HG02885 (cell line): ENCODE measurements at regions not wholly inside any gene's neighbourhood (a gene's known extent, or its start where the extent isn't known, plus 50 kb on each side); places are given as distances from the start of the nearest gene placed in this dataset.

ENCODE experiments used
- ATAC-seq: cut with Tn5 transposase; IDR thresholded peaks from one replicate; pipeline ENCODE4 v1.9.1; 2021; ENCODE audit warnings: mild to moderate bottlenecking; ENCODE audit not compliant: unreplicated experiment, poor library complexity

GRCh38 chr2:111219285-111219684, 98.6 kb downstream of the BCL2L11 start:
- peak; percentile 93 for ATAC-seq

GRCh38 chr2:111219734-111220505, 99.2 kb downstream of the BCL2L11 start:
- ATAC-seq: no peak

GRCh38 chr2:111220962-111221361, 100.2 kb downstream of the BCL2L11 start:
- ATAC-seq: no peak

GRCh38 chr2:111221701-111222100, 101.0 kb downstream of the BCL2L11 start:
- ATAC-seq: no peak

- ATAC-seq: no peak
Measured at GRCh38 chr2:111222204-111222866, 101.6 kb downstream of the BCL2L11 start.

- no peak for ATAC-seq
Measured at GRCh38 chr2:111225856-111226255, 105.1 kb downstream of the BCL2L11 start.

DNA sequence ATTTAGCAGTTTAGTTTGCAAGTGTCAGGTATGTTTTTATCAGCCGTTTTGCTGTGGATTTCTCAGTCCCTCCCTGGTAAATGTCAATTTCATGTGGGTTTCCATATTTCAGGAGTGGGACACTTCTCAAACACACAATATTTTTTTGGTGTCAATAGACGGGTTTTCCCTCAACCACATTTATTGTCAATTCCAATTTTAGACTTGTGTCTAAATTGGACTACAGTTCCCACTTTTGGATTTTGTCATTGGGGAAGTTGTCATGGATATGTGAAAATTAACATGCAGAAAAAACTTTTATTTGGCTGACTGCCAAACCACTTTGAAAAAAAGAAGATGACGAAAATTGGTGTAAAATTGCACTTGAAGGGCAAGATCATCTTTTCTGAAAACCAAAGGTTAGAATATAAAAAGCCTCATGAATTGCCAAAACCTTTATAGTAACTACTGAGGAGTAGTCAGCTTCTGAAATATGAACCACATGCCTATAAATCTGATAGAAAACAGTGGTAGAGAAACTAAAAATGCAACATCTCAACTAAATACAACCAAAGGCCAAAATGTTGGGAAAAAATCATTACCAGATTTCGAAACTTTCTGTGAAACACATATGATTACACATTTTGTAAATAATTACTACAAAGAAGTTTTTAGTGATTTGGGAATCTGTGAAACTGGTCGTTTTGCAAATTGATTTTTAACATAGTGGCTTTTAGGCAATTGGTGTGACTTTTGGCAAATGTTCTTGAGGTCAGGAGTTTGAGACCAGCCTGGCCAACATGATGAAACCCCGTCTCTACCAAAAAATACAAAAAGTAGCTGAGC, 106.4 kb downstream of the BCL2L11 start:
- no peak for ATAC-seq

DNA sequence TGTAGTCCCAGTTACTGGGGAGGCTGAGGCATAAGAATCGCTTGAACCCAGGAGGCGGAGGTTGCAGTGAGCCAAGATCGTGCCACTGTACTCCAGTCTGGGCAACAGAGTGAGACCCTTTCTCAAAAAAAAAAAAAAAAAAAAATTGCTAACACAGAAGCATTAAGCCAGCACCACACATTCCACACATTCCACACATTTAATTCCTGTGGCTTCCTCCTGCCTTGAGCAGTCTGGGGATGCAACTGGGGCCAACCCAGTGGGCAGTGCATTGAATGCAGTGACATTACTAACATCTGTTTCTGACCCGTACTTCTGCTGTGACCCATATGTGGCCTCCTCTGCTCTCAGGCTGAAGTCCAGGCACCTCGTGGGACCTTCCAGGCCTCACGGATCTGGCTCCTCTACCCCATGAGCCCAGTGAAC, 107.0 kb downstream of the BCL2L11 start:
- ATAC-seq: no peak

GRCh38 chr2:111231532-111232252, 111.0 kb downstream of the BCL2L11 start:
- no peak for ATAC-seq

GRCh38 chr2:111235192-111236015, 114.7 kb downstream of the BCL2L11 start:
- ATAC-seq: no peak

DNA sequence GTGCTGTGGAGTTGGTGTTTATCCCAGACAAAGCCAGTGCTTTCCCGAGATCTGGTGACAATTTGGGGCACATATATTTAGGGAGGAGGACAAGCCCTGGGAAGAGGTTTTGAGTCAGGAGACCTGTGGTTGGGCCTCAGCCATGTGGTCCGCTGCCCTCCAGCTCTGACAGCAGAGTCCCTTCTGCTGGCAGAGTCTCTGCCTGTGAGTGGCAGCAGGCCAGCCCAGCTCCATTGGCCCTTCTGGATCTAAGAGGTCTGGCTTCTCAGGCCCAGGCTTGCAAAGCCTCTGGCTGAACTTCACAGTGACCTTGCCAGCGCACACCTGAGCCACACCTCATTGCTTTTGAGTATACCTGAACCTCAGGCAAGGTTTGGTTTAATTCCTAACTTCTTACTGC, 115.3 kb downstream of the BCL2L11 start:
- no peak for ATAC-seq

DNA sequence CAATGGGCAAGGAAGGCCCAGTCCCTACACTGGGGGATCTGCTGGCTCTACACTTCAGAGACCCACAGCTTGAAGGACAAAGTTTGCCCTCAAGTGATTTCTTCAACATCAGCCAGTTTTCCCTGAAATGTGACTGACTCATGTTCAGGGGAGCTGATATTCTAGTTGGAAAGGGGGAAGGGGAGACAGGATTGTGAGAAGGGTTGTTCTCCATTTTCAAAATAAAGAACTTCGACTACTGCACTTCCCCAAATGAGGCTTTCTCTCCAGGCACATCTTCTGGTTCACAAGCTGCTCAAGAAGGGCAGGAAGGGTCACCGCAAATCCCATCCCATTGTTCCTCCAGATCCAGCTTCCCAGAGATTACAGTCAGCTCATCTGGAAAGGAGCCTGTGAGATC, 117.6 kb downstream of the BCL2L11 start:
- ATAC-seq: no peak

DNA sequence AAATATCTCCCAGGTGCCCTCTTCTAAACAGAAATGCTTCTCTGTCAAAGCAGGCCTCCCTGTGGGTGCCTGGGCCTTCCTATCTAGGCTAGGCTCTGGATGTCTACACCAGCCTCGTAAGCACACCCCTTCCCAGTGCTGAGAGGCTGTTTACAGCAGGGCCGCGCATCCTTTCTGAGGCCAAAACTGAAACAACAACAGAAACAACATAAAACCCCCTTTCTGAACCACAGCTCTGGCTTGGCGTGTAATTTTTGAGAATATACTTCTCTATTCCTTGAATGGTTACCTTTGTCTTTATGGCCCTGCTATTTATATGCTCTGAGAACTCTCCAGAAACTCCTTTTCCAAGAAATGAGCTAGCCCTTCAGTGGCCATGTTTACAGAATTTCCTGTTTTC, 118.4 kb downstream of the BCL2L11 start:
- peak; percentile 97 for ATAC-seq

- no peak for ATAC-seq
Measured at GRCh38 chr2:111239581-111240249, 119.0 kb downstream of the BCL2L11 start.

GRCh38 chr2:111243295-111243694, 122.6 kb downstream of the BCL2L11 start:
- no peak for ATAC-seq

DNA sequence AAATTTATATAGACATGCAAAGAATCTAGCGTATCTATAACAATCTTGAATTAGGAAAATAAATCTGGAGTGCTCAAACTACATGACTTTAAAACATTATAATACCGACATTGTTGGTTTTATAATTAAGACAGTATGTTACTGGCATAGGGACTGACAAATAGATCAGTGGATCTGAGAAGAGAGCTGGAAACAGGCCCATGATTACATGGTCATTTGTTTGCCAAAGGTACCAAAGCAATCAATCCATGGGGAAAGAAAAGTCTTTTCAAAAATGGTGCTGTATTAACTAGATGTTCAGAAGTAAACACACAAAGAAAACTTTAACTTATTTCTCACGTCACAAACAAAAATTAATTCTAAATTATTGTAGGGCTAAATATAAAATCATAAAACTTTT, 124.2 kb downstream of the BCL2L11 start:
- no peak for ATAC-seq

- no peak for ATAC-seq
Measured at GRCh38 chr2:111246620-111247061, 125.9 kb downstream of the BCL2L11 start.

GRCh38 chr2:111247491-111247890, 126.8 kb downstream of the BCL2L11 start:
- ATAC-seq: no peak

DNA sequence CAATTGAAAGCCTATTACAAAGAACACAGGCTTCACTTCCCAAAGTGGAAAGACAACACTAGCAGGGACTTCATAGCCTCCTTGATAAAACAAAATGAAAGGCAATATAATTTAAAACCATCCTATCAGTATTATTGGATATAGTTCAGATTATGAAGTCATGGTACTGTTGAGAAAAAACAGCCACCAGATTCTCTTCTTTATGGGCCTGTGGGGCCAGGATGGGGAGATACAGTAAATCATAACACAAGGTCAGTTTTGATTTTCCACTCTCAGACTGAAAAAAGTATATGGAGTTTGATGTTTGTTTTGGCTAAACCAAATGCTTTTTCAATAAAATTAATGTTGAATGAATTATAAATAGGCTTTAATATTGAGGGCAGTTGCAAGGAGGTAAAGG, 129.1 kb downstream of the BCL2L11 start:
- ATAC-seq: no peak
